ENCODE measurements at regions not wholly inside any gene's neighbourhood (a gene's known extent, or its start where the extent isn't known, plus 50 kb on each side); places are given as distances from the start of the nearest gene placed in this dataset.

GRCh38 chr3:65230261-65231139 is 542.7 kb upstream of the ADAMTS9 start:
- no peak for DNase-seq

- DNase-seq: no peak
Observed at GRCh38 chr3:65226287-65226686, 538.5 kb upstream of the ADAMTS9 start.

- DNase-seq: no peak
Observed at GRCh38 chr3:65210026-65210814, 522.4 kb upstream of the ADAMTS9 start.

- DNase-seq: no peak
Observed at GRCh38 chr3:65202395-65202794, 514.6 kb upstream of the ADAMTS9 start.

- DNase-seq: no peak
Observed at GRCh38 chr3:65201926-65202325, 514.1 kb upstream of the ADAMTS9 start.

- no peak for DNase-seq
Observed at GRCh38 chr3:65200310-65200970, 512.6 kb upstream of the ADAMTS9 start.

GRCh38 chr3:65196663-65197062 is 508.9 kb upstream of the ADAMTS9 start:
- DNase-seq: no peak

GRCh38 chr3:65195211-65196006 is 507.6 kb upstream of the ADAMTS9 start:
- DNase-seq: no peak

- no peak for DNase-seq
Observed at GRCh38 chr3:65194744-65195143, 506.9 kb upstream of the ADAMTS9 start.

- no peak for DNase-seq
Observed at GRCh38 chr3:65194047-65194714, 506.4 kb upstream of the ADAMTS9 start.

GRCh38 chr3:65193531-65193930 is 505.7 kb upstream of the ADAMTS9 start:
- DNase-seq: no peak

GRCh38 chr3:65190111-65190510 is 502.3 kb upstream of the ADAMTS9 start:
- no peak for DNase-seq

GRCh38 chr3:65186268-65186667 is 498.5 kb upstream of the ADAMTS9 start:
- no peak for DNase-seq

GRCh38 chr3:65182682-65183081 is 494.9 kb upstream of the ADAMTS9 start:
- no peak for DNase-seq

- DNase-seq: no peak
Observed at GRCh38 chr3:65182085-65182484, 494.3 kb upstream of the ADAMTS9 start.

- no peak for DNase-seq
Observed at GRCh38 chr3:65181391-65181871, 493.6 kb upstream of the ADAMTS9 start.

GRCh38 chr3:65178703-65179102 is 490.9 kb upstream of the ADAMTS9 start:
- DNase-seq: no peak

- no peak for DNase-seq
Observed at GRCh38 chr3:65177960-65178376, 490.2 kb upstream of the ADAMTS9 start.

- no peak for DNase-seq
Observed at GRCh38 chr3:65174713-65175112, 486.9 kb upstream of the ADAMTS9 start.

- no peak for DNase-seq
Observed at GRCh38 chr3:65173841-65174240, 486.0 kb upstream of the ADAMTS9 start.

- DNase-seq: no peak
Observed at GRCh38 chr3:65172209-65172608, 484.4 kb upstream of the ADAMTS9 start.

Measured in SHP77 (cell line).